OCI-LY3 (cell line): ENCODE measurements at regions not wholly inside any gene's neighbourhood (a gene's known extent, or its start where the extent isn't known, plus 50 kb on each side); places are given as distances from the start of the nearest gene placed in this dataset.

ENCODE experiments used
- CTCF ChIP-seq: fragments of 200-600, 300-600 bp; sonication (generic); IDR thresholded peaks from 2 replicates; pipeline ENCODE4 v1.5.1; 2014; ENCODE audit warnings: antibody characterized with exemption, low read length, low read depth
- EZH2phosphoT487 ChIP-seq: fragments of 200-600 bp; shearing (Covaris generic); IDR thresholded peaks from 2 replicates; pipeline ENCODE4 v1.6.1; 2018; ENCODE audit warnings: antibody characterized with exemption, mixed run types, low read depth

DNA sequence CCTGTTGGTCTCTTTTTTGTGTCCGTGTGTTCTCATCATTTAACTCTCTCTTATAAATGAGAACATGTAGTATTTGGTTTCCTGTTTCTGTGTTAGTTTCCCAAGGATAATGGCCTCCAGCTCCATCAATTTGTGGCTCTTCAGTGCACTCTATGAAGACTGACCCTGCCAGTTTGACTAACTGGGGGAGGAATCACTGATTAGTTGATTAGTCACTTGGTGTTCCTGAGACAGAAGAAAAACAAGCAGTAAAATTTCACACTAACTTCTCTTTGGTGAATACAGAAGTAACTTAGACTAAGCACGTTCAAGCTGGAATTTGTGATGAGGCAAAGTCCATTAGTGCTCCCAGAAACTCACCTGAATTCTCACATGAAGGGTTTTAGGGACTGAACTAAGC lies 495.8 kb upstream of the RORB start:
- TF ChIP-seq EZH2phosphoT487, result no peak
- TF ChIP-seq CTCF, result no peak
